ENCODE measurements at regions not wholly inside any gene's neighbourhood (a gene's known extent, or its start where the extent isn't known, plus 50 kb on each side); places are given as distances from the start of the nearest gene placed in this dataset.
"Not testable (repeated sequence)": the region's sequence is repeated elsewhere in the genome, so short reads cannot be mapped to it uniquely, and the experiment has no call there.

DNA sequence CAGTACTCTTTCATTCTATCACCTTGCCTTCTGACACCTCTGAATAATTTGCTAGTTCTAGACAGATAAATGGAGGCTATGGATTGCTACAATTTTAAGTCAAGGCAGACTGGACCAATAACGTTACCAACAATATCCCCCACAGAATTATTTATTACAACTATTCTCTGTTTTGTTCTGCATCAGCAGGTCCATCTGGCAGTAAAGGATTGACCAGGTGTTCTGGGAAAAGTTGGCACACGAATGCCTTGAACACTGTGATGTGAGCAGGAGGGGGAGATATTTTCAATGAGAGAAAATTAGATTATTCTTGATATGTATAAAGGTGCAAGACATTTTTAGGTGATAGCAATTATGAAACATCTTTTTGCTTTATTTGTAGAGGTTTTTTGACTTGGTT is 718.8 kb upstream of the TMPRSS15 start:
- DNase-seq: no peak

DNA sequence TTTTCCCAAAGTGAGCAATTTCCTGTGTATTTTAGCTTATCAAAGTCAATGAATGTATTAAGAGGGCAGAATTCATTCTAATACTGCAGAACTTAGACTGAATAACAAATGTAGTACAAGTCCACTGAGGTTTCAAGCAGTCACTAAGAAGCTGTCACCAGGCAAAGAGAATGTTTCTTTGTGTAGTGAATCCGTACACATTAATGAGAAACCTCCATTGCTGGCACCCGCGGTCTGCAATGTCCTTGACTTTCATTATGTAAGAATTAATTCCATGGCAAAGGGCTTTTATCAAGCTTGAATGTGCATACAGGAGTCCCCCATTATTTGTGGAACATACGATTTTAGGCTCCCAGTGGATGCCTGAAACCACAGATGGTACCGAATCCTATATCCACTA is 719.5 kb upstream of the TMPRSS15 start:
- DNase-seq: no peak

DNA sequence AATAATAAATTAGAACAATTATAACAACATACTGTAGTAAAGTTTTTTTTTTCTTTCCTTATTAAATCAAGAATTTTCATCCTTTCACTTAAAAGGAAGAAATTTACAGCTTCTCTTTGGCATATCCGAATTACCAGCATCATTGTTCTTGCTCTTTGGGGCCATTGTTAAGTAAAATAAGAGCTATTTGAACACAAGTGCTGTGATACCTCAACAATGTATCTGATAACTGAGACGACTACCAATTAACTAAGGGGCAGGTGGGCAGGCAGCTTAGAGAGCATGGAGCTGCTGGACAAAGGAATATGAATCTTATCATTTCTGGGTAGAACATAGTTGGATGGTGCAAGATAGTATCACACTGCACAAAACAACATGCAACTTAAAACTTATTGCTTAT is 719.9 kb upstream of the TMPRSS15 start:
- DNase-seq: no peak

DNA sequence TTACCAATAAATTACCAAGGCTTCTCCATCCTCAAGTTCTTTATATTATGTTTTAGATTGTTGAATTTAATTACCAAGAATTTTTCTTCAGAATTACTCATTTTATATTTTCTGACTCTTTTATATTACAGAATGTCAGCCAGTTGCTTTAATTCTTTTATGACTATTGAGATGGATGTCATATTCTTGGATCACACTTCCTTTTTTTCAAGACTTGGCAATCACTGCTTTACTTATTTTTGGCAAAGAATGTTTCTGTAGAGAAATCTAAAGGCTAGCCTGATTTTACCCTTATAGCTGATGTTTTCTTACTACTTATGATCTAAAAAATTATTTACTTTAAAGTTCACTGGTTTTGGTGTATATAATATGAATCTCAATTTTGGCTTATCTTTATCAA is 721.1 kb upstream of the TMPRSS15 start:
- DNase-seq: no peak

DNA sequence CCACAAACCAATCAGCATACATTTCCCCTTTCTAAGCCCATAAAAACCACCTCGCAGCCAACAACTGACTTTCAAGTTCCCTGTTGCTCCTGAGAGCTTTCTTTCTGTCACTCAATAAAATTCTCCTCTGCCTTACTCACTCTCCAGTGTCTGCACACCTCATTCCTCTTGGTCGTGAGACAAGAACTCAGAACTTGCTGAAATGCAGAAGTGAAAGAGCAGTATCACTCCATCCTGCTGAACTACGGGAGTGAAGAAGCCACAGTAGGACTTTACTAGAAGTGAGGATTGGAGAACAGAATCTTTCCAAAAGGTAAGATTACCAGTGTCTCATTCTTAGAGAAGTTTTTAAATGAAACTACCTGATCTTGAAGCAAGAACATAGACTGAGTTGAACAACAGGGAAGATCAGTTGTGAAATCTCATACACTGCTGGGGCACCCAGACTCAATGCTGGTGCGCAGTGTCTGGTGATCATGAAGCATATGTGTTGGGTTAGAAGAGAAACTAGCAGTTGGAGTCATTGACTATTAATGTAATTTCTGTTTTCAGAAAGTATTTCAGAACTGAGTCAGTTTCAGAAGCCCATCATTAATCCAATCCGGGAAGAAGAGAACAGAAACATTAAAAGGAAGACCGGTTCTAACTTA is 726.9 kb upstream of the TMPRSS15 start:
- no peak for DNase-seq

DNA sequence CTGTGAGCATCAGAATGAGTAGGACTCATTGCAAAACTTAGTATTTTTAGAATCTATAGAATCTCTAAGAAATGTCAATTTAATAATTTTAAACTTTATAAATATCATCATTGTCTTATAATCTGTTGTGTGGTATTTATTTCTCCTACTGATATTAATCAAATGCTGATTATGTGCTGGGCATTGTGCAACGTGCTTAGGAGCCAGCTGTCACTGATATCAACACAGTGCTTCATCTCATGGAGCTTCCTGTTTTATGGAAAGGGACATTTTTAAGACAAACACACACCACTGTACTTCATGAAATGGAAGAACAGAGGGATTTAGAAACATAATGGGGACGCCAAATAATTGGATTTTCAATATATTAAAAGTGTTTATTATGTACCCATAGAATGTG is 737.9 kb upstream of the TMPRSS15 start:
- DNase-seq: no peak

DNA sequence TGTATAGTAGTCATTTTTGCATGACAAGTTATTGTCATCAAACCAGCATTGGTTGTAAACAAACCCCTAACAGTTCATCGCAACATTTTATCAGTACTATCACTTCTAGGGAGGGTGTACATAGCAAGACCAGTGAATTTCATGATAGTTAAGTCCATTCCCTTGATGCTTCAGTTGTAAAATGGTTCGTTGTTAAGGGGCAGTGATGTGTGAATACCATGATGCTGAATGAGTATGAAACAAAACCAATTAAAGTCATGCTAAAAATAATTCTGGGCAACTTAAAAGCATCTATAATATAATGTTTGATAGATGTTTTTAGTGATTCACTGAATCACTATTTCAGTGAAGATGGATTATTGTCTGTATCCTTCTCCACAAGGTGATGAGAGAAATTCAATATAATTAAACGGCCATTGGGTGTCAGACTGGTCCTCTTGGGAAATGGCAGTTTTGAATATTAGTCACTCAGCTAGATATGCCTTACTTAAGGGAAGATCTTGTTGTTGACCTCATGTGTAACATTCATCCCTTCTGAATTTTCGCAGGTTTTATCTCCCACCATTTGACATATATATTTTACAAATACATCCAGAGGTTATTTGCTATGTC is 742.2 kb upstream of the TMPRSS15 start:
- DNase-seq: no peak

DNA sequence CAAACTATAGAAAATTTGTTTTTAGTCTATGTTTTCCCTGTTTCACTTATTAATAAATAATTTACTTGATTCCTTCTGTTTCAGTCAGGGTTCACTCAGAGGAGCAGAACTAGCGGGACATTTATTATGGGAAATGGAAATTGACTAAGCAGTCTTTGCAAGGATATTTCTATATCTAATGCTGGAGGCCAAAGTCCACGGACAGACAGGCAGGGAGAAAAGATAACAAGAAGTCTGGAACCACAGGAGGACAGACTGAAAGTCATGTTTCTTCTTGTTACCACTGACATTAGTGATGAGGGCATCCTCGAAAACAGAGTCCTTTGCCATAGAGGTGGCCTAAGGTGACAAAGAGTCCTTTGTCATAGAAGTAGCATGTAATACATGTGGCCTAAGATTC is 744.5 kb upstream of the TMPRSS15 start:
- DNase-seq: no peak

DNA sequence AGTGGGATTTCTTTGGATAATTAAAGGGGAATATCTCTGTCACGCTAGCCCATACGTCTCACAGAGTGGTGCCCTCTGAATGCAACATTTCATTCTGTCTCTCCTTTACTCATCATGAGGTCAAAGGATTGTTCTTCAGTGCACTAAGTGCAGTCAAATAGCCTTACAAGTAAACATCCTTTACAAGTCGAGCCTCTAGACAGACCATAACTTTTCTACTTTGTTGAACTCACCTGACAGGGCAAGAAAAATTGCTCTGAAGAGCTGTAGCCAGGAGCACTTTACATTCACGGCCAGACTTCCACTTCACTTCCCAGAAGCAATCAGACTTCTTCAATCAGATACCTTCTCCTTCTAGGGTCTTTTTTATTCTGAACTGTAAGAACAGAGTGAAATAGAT is 768.0 kb upstream of the TMPRSS15 start:
- no peak for DNase-seq

DNA sequence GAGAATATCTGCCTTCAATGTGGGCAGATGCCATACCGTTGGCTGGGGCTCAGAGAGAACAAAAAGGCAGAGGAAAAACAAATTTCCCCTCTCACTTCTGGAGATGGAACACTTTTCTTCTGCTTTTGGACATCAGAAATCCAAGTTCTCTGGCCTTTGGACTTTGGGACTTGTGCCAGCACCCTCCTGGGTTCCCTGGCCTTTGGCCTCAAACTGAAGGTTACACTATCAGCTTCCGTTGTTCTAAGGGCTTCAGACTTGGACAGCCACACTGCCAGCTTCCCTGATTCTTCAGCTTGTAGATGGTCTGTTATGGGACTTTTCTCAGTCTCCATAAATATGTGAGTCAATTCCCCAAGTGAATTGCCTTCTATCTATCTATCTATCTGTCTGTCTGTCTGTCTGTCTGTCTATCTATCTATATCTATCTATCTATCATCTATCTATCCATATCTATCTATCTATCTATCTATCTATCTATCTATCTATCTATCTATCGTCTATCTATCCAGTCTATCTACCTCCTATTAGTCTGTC is 778.1 kb upstream of the TMPRSS15 start:
- DNase-seq: no peak

DNA sequence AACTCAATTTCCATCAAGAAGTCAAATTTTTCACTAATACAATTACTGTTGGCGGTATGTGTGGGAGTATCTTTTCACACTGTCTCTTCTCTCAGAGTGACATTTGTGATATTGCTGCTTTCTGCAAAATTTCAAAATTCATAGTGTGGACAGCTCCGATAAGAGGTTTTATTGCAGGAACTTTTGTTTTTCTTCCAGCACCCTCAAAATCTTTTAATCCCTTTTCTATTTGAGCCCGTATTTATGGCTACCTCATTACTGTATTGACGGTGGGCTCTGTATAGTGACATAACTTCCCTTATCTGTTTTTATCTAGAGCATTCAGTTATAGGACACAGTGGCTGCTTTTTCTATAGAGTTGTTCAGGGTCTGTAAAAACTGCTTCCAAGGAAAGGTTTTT is 794.4 kb upstream of the TMPRSS15 start:
- no peak for DNase-seq

DNA sequence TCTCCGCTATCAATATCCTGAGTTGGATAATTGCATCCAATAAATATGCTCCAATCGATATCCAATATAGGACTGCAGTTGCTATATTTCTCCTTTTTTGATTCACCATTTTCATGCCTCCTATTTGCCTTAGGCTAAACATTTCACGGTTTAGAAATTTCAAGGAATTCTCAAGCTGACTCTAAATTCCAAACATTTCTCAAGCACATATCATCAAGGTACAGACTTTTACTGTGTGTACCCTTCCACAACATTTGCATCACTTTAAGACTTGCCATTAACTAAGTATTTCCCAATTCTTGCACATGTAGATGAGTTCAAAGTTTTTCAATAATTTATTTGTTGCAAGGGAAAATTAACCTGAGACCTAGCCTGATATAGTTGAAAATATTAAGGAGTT is 795.2 kb upstream of the TMPRSS15 start:
- no peak for DNase-seq

DNA sequence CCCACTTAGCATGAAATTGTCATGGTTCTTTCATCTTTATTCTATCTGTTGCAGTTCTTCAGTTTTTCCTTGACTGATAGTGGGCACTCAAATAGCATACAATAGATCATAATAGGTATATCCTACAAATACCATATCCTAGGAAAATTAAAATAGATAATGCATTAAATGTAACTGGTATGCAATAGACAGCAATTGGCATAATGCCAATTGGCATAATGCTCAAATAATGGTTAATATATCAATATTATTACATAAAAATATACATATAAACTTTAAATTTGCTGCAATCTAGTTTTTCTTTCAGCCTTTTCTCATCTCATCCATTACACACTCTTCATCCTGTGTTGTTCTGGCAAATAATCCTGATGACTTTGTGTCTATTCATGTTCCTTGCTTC is 814.6 kb upstream of the TMPRSS15 start:
- no peak for DNase-seq

DNA sequence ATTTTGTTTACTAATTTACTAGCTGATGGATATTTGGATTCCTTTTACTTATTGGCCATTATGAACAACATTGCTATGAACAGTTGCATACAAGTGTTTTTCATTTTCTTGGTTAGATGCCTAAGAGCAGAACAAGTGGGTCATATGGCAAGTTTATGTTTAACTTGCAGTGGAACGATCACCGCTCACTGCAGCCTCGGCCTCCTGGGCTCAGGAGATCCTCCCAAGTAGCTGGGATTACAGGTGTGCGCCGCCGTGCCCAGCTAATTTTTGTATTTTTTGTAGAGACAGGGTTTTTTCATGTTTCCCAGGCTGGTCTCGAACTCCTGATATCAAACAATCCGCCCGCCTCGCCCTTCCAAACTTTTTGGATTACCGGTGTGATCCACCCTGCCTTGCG is 820.5 kb upstream of the TMPRSS15 start:
- no peak for DNase-seq

DNA sequence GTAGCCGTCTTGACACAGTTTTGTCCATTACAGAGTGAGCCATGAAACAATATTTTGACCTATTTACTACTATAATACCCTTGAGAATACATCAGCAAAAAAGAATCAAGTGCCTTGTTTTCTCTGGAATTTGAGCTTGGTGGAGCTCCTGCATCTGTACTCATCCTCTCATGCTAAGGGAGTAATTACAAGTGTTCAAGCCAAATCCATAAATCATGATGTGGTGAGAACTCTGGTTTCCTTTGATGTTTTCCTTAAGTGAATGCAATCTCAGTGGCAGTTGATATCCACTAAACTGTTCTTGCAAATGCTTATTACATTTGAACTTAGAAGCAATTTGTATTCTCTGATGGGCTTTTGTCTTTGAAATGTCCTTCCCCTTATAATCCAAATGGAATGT is 824.6 kb upstream of the TMPRSS15 start:
- no peak for DNase-seq

DNA sequence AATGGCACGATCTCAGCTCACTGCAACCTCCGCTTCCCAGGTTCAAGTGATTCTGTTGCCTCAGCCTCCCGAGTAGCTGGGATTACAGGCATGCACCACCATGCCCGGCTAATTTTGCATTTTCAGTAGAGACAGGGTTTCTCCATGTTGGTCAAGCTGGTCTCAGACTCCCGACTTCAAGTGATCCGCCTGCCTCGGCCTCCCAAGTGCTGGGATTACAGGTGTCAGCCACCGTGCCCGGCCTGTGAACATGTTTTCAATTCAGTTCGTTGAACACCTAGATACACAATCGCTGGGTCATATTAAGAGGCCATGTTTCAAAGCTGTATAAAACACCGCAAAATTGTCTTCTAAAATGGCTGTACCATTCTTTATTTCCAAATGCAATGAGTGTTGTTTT is 830.3 kb upstream of the TMPRSS15 start:
- DNase-seq: not testable (repeated sequence)

DNA sequence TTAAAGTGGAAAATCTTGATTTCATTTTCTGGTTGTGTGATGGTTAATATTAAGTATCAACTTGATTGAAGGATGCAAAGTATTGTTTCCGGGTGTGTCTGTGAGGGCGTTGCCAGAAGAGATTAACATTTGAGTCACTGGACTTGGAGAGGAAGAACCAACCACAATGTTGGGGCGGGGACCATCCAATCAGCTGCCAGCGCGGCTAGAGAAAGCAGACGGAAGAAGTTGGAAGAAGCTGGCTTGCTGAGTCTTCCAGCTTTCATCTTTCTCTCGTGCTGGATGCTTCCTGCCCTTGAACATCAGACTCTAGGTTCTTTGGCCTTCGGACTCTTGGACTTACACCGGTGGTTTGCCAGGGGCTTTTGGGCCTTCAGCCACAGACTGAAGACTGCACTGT is 832.6 kb upstream of the TMPRSS15 start:
- no peak for DNase-seq

DNA sequence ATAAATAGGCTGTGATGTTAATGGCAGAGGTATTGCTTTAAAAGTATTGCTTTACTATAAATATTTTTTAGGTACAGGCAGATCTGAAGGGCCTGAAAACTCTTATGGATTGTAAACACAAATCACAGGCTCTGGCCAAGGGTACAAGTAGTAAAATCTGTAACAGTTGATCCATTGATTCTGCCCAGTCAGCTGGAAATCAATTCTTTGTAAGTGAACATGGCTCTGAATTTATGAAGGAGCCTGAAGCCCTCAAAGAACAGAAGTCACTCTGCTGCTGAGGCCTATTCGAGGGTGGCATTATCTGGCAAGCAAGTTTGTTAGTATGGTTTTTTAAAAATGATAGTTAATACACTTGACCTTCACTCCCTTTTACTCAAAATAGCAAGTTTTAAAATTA is 834.0 kb upstream of the TMPRSS15 start:
- no peak for DNase-seq

DNA sequence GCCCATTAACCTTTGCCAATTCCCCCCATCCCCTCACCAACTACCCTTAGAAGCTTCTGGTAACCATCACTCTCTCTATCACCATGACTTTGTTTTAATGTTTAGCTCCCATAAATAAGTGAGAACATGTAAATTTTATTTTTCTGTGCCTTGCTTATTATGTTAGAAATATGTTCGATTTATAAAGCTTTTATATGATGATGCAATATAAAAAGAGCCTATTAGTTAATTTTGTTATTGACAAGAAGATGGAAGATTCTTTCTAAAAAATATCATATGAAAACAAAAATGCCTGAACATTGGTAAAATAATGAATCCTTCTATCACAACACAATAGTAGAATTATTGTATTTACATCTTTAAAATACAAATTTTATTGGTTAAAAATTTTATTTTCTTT is 836.1 kb upstream of the TMPRSS15 start:
- no peak for DNase-seq

DNA sequence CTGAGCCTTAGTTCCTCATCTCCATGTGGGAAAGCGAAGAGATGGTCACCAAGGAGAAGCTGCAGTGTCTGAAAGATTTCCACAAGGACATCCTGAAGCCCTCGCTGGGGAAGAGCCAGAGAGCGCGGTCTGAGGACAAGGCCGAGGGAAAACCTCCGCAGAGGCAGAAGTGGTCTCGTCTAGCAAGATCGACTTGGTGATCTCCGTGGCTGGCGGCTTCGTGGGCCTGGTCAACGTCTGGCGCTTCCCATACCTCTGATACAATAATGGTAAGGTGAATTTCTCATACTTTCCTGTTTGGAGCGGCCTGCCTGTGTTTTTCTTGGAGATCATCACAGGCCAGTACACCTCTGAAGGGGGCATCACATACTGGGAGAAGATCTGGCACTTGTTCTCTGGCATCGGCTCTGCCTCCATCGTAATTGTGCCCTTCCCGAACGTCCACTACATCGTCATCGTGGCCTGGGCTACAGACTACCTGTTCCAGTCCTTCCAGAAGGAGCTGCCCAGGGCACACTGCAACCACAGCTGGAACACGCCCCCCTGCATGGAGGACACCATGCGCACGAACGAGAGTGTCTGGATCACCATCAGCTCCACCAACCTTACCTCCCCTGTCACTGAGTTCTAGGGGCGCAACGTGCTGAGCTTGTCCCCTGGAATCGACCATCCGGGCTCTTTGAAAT is 841.1 kb upstream of the TMPRSS15 start:
- DNase-seq: no peak

DNA sequence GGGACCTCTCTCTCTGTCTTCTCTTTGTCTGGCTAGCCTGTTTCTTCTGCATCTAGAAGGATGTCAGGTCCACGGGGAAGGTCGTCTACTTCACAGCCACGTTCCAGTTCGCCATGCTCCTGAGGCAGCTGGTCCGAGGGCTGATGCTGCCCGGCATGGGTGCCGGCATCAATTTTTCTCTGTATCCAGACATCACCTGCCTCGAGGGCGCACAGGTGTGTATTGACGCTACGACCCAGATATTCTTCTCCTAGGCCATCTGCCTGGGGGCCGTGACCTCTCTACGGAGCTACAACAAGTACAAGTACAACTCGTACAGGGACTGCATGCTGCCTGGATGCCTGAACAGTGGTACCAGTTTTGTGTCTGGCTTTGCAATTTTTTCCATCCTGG is 841.6 kb upstream of the TMPRSS15 start:
- no peak for DNase-seq

DNA sequence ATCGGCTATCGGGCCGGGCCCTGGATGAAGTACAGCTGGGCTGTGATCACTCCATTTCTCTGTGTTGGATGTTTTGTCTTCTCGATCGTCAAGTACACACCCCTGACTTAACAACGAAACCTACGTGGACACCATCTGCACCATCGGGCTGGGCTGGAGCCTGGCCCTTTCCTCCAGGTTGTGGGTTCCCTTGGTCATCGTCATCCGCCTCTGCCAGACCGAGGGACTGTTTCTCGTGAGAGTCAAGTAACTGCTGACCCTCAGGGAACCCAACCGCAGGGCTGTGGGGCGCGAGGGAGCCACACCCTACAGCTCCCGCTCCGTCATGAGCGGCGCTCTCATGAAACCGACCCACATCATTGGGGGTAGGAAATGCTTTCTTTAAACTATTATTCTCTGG is 842.4 kb upstream of the TMPRSS15 start:
- DNase-seq: no peak

DNA sequence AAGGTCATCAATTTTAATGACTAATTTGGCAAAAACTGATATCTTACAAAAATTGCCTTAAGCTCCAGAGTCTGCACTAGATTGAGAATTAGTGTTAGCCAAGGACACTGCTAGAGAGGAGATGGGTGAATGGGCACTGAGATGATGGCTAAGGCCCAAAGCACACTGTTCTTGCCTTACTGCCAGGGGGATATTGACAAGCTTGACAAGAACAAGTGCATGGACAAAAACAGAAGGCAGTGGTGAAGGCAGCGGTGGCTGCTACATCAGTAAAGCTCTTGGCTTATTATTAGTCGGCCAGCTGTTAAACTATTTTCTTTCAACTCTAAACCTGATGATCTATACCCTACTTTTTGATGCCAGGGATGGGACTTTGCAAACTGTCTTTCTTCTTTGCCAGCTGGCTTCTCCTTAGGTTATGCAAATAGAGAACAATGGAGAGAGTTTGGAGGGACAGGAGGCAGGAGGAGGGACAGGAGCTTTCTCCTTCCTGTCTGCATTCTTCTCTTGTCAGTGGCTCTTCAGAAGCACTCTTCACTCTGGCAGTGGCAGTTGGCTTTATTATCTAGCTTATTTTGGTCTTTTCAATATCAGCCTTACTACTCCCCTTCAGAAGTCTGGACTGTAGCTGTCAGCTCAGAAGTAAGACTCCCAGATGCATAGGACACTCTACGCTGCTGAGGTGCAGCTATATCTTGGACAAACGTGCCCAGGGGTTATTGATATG is 853.5 kb upstream of the TMPRSS15 start:
- no peak for DNase-seq
